HCT116 (cell line): ENCODE measurements at regions not wholly inside any gene's neighbourhood (a gene's known extent, or its start where the extent isn't known, plus 50 kb on each side); places are given as distances from the start of the nearest gene placed in this dataset.

Source experiments
- ATAC-seq: fragments of 200-7000 bp; cut with Tn5 transposase; 2 replicates; pipeline ENCODE4 v1.9.1; 2020; ENCODE audit warnings: mild to moderate bottlenecking, moderate library complexity
- BruUV-seq: library from RNA; stranded (reverse); fragments of 400-500 nt; replicated peaks from 2 replicates; lab custom pipeline; 2021; lab: Mats Ljungman, UMichigan
- CTCF ChIA-PET: fragments of 300-600 bp; sonication (Branson Sonifier 250); formaldehyde crosslinking; loops from one replicate; lab custom pipeline; 2021; ENCODE audit warnings: antibody characterized with exemption; lab: Charles Lee
- POLR2A ChIA-PET: fragments of 300-600, 350-600 bp; sonication (Branson Sonifier 250); formaldehyde crosslinking; loops from one replicate; lab custom pipeline; 2021; ENCODE audit warnings: antibody characterized with exemption; lab: Charles Lee
- RAD21 ChIA-PET, 2 experiments: fragments of 300-600 bp; sonication (Branson Sonifier 250); formaldehyde crosslinking; loops; one replicate each; lab custom pipeline; 2023; ENCODE audit warnings: low total read pairs in 2 of 2; ENCODE audit not compliant: uncharacterized antibody in 2 of 2, unreplicated experiment in 2 of 2, low non-redundant PET in 1 of 2; lab: Charles Lee
- DNase-seq: peaks from one replicate; pipeline ENCODE4 v3.0.0-alpha.2; 2010; ENCODE audit warnings: low read depth, low spot score
- H2AFZ ChIP-seq: fragments of 200-600 bp; shearing (Covaris generic), sonication (generic); 2 replicates; pipeline ENCODE4 v1.6.1; 2017; ENCODE audit warnings: low read depth, mixed run types, mixed read lengths, antibody characterized with exemption, low read length; ENCODE audit not compliant: poor library complexity, severe bottlenecking
- H3K27ac ChIP-seq: 2 replicates; pipeline ENCODE4 v1.5.1; 2012; ENCODE audit warnings: low read depth, low read length
- H3K27me3 ChIP-seq: fragments of 200-600 bp; sonication (generic); 2 replicates; pipeline ENCODE4 v1.6.1; 2016; ENCODE audit warnings: mixed run types, low read length, mixed read lengths; ENCODE audit not compliant: insufficient read depth
- H3K36me3 ChIP-seq, 2 experiments: fragments of 200-500 bp in 1 of 2; fragments of 200-600 bp in 1 of 2; sonication (Bioruptor generic) in 1 of 2; sonication (generic) in 1 of 2; 2 replicates each; pipeline versions ENCODE4 v1.5.1 to v1.6.1; 2014 to 2016; ENCODE audit warnings: low read length in 2 of 2, inconsistent platforms in 1 of 2, mixed read lengths in 1 of 2, mixed run types in 1 of 2; ENCODE audit not compliant: insufficient read depth in 2 of 2, control insufficient read depth in 1 of 2
- H3K4me1 ChIP-seq, 2 experiments: fragments of 200-600 bp in 1 of 2; sonication (generic) in 1 of 2; 2 replicates each; pipeline versions ENCODE4 v1.5.1 to v1.6.1; 2012 to 2017; ENCODE audit warnings: low read length in 2 of 2, inconsistent platforms in 1 of 2, mild to moderate bottlenecking in 1 of 2, mixed read lengths in 1 of 2, mixed run types in 1 of 2, moderate library complexity in 1 of 2; ENCODE audit not compliant: insufficient read depth in 2 of 2, control insufficient read depth in 1 of 2
- H3K4me2 ChIP-seq: fragments of 200-600 bp; sonication (generic); 2 replicates; pipeline ENCODE4 v1.6.1; 2017; ENCODE audit warnings: mixed run types, low read length, mixed read lengths
- H3K4me3 ChIP-seq, 2 experiments: fragments of 200-600 bp in 1 of 2; sonication (generic) in 1 of 2; replicated peaks in 1 of 2; 2 replicates each; pipeline ENCODE4 v1.5.1; 2011 to 2016; ENCODE audit warnings: low read length in 2 of 2, control low read depth in 1 of 2, low read depth in 1 of 2, mild to moderate bottlenecking in 1 of 2, mixed read lengths in 1 of 2, mixed run types in 1 of 2
- H3K79me2 ChIP-seq: fragments of 200-600 bp; sonication (generic); 2 replicates; pipeline ENCODE4 v1.6.1; 2017; ENCODE audit warnings: mild to moderate bottlenecking, mixed run types, low read length, moderate library complexity, mixed read lengths; ENCODE audit not compliant: insufficient read depth
- H3K9ac ChIP-seq: fragments of 200-600 bp; sonication (generic); 2 replicates; pipeline ENCODE4 v1.6.1; 2016; ENCODE audit warnings: low read length, mixed read lengths
- H3K9me2 ChIP-seq: fragments of 200-600 bp; sonication (generic), shearing (Covaris generic); 2 replicates; pipeline ENCODE4 v1.6.1; 2017; ENCODE audit warnings: mixed run types, mild to moderate bottlenecking, moderate library complexity; ENCODE audit not compliant: insufficient read depth
- H3K9me3 ChIP-seq, 2 experiments: fragments of 200-500 bp in 1 of 2; fragments of 200-600 bp in 1 of 2; sonication (Bioruptor generic) in 1 of 2; sonication (generic) in 1 of 2; 2 replicates each; pipeline ENCODE4 v1.6.1; 2014 to 2017; ENCODE audit warnings: low read length in 2 of 2, mixed read lengths in 2 of 2, inconsistent platforms in 1 of 2, low read depth in 1 of 2, mild to moderate bottlenecking in 1 of 2, mixed run types in 1 of 2, moderate library complexity in 1 of 2; ENCODE audit not compliant: control insufficient read depth in 1 of 2, insufficient read depth in 1 of 2
- H4K20me1 ChIP-seq: fragments of 200-600 bp; sonication (generic), shearing (Covaris generic); 2 replicates; pipeline ENCODE4 v1.6.1; 2017; ENCODE audit warnings: mixed run types, mild to moderate bottlenecking, moderate library complexity; ENCODE audit not compliant: insufficient read depth
- ATF3 ChIP-seq: IDR thresholded peaks from 2 replicates; pipeline ENCODE4 v1.6.1; 2012
- CEBPB ChIP-seq: IDR thresholded peaks from 2 replicates; pipeline ENCODE4 v1.6.1; 2012; ENCODE audit warnings: low read depth
- CTCF ChIP-seq, 3 experiments: fragments of 200-600 bp in 1 of 3; sonication (generic) in 1 of 3; IDR thresholded peaks in 2 of 3; conservative IDR thresholded peaks in 1 of 3; 2 replicates each; pipeline ENCODE4 v1.5.1; 2012 to 2017; ENCODE audit warnings: low read depth in 2 of 3, low read length in 2 of 3, antibody characterized with exemption in 1 of 3, borderline replicate concordance in 1 of 3, control low read depth in 1 of 3, mild to moderate bottlenecking in 1 of 3, mixed read lengths in 1 of 3, mixed run types in 1 of 3, moderate library complexity in 1 of 3; ENCODE audit not compliant: insufficient read depth in 1 of 3
- EGR1 ChIP-seq: IDR thresholded peaks from 2 replicates; pipeline ENCODE4 v1.6.1; 2012; ENCODE audit warnings: low read depth
- ELF1 ChIP-seq: IDR thresholded peaks from 2 replicates; pipeline ENCODE4 v1.6.1; 2012; ENCODE audit warnings: low read depth, borderline replicate concordance
- EZH2 ChIP-seq: fragments of 200-600 bp; sonication (generic); IDR thresholded peaks from 2 replicates; pipeline ENCODE4 v1.6.1; 2017; ENCODE audit warnings: antibody characterized with exemption, mixed run types
- FOSL1 ChIP-seq: IDR thresholded peaks from 2 replicates; pipeline ENCODE4 v1.6.1; 2012; ENCODE audit warnings: low read depth
- JUND ChIP-seq: IDR thresholded peaks from 2 replicates; pipeline ENCODE4 v1.6.1; 2012
- MAX ChIP-seq: IDR thresholded peaks from 2 replicates; pipeline ENCODE4 v1.6.1; 2012
- POLR2A ChIP-seq: IDR thresholded peaks from 2 replicates; pipeline ENCODE4 v1.7.0; 2011; ENCODE audit warnings: borderline replicate concordance; ENCODE audit not compliant: insufficient read depth, insufficient read length; ENCODE audit errors: extremely low read depth
- RAD21 ChIP-seq: IDR thresholded peaks from 2 replicates; pipeline ENCODE4 v1.6.1; 2012; ENCODE audit warnings: low read depth, mild to moderate bottlenecking
- SP1 ChIP-seq: IDR thresholded peaks from 2 replicates; pipeline ENCODE4 v1.6.1; 2012; ENCODE audit warnings: low read depth
- SRF ChIP-seq: IDR thresholded peaks from 2 replicates; pipeline ENCODE4 v1.6.1; 2012; ENCODE audit warnings: low read depth
- TCF7L2 ChIP-seq: IDR thresholded peaks from 2 replicates; pipeline ENCODE4 v1.7.0; 2011; ENCODE audit warnings: borderline replicate concordance, inconsistent platforms; ENCODE audit not compliant: insufficient read depth, insufficient read length; ENCODE audit errors: extremely low read depth
- ZFX ChIP-seq: fragments of 450-650 bp; IDR thresholded peaks from 2 replicates; pipeline ENCODE4 v1.6.1; 2017
- ZNF274 ChIP-seq: fragments of 200-500 bp; sonication (Bioruptor generic); IDR thresholded peaks from 2 replicates; pipeline ENCODE4 v1.6.1; 2014; ENCODE audit warnings: mild to moderate bottlenecking, low read depth, low read length, inconsistent platforms
- intact Hi-C: fragments of 100-400 bp; cut with micrococcal nuclease; formaldehyde crosslinking; loops from 2 replicates; pipeline ENCODE4 v1.10.0; 2022

- peaks cover 46% of the 10 kb centered on the region for H3K27me3 ChIP-seq
- ATAC-seq, result no peak
- RAD21 ChIA-PET, result no interaction called here
- H3K4me1 ChIP-seq, result no peaks in the 10 kb centered on the region
- TF ChIP-seq EZH2 (no peak), ELF1 (no peak), JUND (no peak), EGR1 (no peak)
- no peak overlapping the region for H2AFZ ChIP-seq
- H3K4me2 ChIP-seq, result no peak overlapping the region
- CTCF ChIA-PET, result interaction anchor here (0.7 kb wide), 1 partner anchor 134 kb away, joined by 3 read pairs; no protein-coding TSS in a partner anchor
- intact Hi-C loops, result no loop called here
- POLR2A ChIA-PET, result no interaction called here
- H3K27ac ChIP-seq, result no peak overlapping the region
- no peak for DNase-seq
- no peaks in the 10 kb centered on the region for H3K79me2 ChIP-seq
- no peaks in the 10 kb centered on the region for H3K9me3 ChIP-seq
- no peaks in the 10 kb centered on the region for H3K9me2 ChIP-seq
- H3K4me3 ChIP-seq, result no peak overlapping the region
- no peaks in the 10 kb centered on the region for H4K20me1 ChIP-seq
- no TSS peak for BruUV-seq
- H3K9ac ChIP-seq, result no peak overlapping the region
- no peaks in the 10 kb centered on the region for H3K36me3 ChIP-seq
Observed at GRCh38 chr4:108366716-108367115, 198.0 kb upstream of the LEF1 start.

GRCh38 chr4:108365551-108365950 lies 196.8 kb upstream of the LEF1 start:
- Histone ChIP-seq H3K79me2 (no peaks in the 10 kb centered on the region), H3K9ac (no peak overlapping the region), H3K36me3 (no peaks in the 10 kb centered on the region), H3K4me2 (no peak overlapping the region), H2AFZ (no peak overlapping the region), H4K20me1 (no peaks in the 10 kb centered on the region), H3K4me1 (no peaks in the 10 kb centered on the region), H3K4me3 (no peak overlapping the region), H3K27ac (no peak overlapping the region), H3K9me2 (no peaks in the 10 kb centered on the region), H3K27me3 (peaks cover 35% of the 10 kb centered on the region; the same call in 1 of the 2 replicates), H3K9me3 (no peaks in the 10 kb centered on the region)
- DNase-seq (no peak), ATAC-seq (no peak)
- ChIA-PET RAD21 (no interaction called here), POLR2A (no interaction called here), CTCF (no interaction called here)
- no TSS peak for BruUV-seq
- TF ChIP-seq EGR1 (no peak), FOSL1 (no peak), ZFX (no peak), ELF1 (no peak), EZH2 (no peak), SP1 (no peak), ATF3 (no peak), RAD21 (no peak), POLR2A (no peak), CTCF (IDR thresholded peaks at IDR 0.05 in 2 of 3, conservative IDR thresholded peaks at IDR 0.05 in 1 of 3; ENCODE audit: borderline replicate concordance in 1 of 3, insufficient read depth in 1 of 3, low read depth in 2 of 3, low read length in 2 of 3) (no peak), TCF7L2 (no peak), CEBPB (no peak), MAX (no peak), ZNF274 (no peak), SRF (no peak)
- intact Hi-C loops, result no loop called here
